G401.6 (cell line): ENCODE measurements at regions not wholly inside any gene's neighbourhood (a gene's known extent, or its start where the extent isn't known, plus 50 kb on each side); places are given as distances from the start of the nearest gene placed in this dataset.
"Not testable (repeated sequence)": the region's sequence is repeated elsewhere in the genome, so short reads cannot be mapped to it uniquely, and the experiment has no call there.

Source experiments
- FAIRE-seq: peaks from 2 replicates; lab custom pipeline; 2012; peaks lifted over from hg19 to GRCh38; lab: Jason Lieb, UNC

DNA sequence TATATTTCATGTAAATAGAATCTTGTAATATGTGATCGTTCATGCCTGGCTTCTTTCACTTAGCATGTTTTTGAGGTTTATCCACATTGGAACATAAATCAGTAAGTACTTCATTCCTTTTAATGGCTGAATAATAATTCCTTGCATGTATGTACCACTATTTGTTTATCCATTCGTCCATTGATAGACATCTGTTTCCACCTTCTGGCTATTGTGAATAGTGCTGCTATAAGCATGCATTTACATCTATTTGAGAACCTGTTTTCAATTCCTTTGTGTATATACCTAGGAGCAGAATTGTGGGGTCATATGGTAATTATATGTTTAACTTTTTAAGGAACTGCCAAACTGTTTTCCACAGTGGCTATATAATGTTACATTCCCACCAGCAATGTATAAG lies 356.7 kb upstream of the DIPK2B start:
- FAIRE-seq: no peak

DNA sequence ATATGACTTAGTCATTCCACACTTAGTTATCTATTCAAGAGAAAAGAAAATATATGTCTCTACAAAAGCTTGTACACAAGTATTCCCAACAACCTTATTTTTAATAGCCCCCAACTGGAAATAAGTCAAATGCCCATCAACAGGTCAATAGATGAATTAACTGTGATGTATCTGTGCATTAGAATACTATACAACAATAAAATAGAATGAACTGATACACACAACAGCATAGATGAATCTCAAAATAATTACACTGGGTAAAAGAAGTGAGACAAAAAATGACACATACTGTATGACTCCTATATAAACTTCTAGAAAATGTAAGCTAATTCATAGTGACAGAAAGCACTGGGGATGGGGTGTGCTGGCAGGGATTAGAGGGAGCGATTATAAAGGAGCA lies 354.1 kb upstream of the DIPK2B start:
- no peak for FAIRE-seq

DNA sequence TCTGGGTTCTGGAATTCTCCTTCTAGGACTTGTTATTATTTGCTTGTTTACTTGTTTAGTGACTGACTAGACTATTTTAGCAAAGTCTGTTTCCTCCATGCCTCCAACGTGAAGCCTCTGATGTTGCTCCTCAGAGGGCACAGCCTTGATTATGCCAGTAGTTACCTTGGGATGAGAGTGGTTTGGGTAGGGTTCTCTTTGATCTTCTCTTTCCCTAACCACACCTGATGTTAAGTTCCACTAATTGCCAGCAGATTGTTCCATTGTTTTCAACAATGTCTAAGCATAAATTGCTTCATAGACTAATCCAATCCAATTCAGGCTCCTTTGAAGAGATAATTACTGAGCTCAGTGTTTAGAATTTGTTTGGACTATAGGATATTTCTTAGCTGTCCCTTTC lies 352.7 kb upstream of the DIPK2B start:
- FAIRE-seq: no peak

DNA sequence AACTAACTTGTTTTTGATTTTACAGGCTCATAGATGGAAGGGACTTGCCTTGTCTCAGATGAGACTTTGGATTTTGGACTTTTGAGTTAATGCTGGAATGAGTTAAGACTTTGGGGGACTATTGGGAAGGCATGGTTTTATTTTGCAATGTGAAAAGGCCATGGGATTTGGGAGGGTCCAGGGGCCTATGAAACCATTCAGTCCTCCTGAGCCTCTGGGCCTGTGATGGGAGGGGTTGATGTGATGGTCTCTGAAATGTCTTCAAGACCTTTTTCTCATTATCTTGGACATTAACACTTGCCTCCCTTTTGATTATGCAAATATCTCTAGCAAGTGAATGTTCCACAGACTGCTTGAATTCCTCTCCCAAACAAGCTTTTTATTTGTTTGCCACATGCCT lies 346.0 kb upstream of the DIPK2B start:
- FAIRE-seq: not testable (repeated sequence)

DNA sequence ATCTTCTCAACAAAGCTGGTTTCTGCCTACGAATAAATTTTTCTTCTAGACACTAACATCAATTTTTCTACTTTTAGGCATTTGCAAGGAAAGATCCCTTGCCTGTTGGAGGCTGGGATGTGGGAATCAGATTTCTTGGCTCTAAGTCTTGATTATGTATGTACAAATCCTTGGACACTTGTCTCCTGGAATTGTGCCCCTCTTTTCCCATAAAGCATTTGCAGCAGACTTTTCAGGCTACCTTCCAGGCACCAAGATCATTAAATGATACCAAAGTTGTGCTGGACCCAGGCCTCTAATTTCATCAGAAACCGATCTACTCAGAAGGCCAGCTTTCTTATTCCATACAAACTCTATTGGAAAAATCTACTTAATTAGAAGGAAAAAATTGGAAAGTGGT lies 339.5 kb upstream of the DIPK2B start:
- no peak for FAIRE-seq

DNA sequence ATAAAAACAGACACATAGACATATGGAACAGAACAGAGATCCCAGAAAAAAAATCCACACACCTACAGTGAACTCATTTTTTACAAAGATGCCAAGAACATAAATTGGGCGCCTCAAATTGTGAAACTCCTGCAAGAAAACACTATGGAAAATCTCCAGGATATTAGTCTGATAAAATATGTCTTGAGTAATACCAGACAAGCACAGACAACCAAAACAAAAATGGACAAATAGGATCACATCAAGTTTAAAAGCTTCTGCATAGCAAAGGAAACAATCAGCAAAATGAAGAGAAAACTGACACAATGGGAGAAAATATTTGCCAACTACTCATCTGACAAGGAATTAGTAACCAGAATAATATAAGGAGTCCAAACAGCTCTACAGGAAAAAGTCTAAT lies 337.3 kb upstream of the DIPK2B start:
- FAIRE-seq: no peak

DNA sequence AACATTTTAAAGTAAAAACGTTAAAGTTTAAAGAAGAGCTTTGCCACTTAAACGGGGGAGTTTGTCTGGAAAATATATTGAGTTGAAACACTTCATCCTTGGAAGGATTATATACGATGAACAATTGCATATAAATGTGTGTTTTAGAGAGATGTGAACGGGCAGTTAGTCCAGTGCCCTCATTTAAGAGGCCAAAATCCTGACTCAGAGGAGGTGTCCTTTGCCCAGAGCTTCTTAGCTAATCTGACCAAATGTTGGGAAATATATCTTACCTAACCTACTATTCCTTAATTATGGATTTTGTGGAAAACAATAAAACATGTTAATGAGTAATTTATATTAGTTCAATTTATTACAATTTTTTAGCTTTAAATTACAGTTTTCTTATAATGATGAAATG lies 327.2 kb upstream of the DIPK2B start:
- no peak for FAIRE-seq

DNA sequence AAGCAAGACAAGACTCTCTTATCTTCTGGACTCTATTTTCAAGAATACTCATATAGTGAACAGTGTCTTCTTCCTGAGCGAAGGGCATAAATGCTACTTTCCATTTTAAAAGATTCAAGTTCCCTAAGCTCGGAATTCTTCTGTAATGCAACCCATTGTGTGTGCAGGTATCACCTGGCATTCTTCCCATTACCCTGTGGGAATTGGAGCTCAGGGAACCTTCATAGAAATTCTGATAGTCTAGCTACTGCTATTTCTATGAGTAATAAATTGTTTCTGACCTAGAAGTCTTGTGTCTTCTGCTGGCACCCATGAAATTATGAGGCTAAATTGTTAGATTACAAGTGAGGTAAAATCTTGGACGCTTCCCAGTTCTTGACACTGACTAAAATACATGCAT lies 324.1 kb upstream of the DIPK2B start:
- no peak for FAIRE-seq

DNA sequence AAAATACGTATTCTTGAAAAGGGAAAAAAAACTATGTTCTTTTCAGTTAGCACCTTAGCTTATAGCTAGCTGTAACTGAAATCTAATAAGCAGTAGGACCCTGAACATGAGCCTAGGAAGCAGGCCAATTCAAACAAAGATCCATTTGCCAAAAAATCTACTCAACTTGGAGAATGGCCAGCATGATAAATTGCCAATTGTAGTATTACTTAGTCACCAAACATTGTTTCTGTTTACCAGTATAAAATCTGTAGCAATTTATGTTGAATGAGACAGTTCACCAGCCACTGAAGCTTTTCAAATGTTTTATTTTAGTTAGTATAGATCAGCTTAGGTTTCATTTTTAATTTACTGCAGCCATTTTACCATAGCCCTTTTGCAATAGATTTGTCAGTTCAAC lies 323.6 kb upstream of the DIPK2B start:
- no peak for FAIRE-seq

DNA sequence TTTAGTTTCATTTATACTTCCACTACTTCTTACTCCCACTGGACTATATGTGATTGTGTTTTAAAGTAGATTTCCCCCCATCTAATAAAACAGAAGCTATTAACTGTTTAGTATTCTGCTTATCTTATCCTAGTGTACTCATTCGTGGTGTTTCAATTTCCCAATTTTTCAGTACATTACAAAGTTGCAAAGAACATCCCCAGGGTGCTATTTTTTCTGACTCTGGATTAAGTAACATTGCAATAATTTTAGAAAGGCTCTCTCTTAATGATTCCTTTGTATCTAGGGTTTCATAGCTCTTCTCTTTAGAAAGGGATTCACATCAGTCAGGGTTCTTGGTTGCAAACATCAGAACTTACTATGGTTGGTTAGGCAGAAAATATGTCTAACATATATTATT lies 317.9 kb upstream of the DIPK2B start:
- no peak for FAIRE-seq

DNA sequence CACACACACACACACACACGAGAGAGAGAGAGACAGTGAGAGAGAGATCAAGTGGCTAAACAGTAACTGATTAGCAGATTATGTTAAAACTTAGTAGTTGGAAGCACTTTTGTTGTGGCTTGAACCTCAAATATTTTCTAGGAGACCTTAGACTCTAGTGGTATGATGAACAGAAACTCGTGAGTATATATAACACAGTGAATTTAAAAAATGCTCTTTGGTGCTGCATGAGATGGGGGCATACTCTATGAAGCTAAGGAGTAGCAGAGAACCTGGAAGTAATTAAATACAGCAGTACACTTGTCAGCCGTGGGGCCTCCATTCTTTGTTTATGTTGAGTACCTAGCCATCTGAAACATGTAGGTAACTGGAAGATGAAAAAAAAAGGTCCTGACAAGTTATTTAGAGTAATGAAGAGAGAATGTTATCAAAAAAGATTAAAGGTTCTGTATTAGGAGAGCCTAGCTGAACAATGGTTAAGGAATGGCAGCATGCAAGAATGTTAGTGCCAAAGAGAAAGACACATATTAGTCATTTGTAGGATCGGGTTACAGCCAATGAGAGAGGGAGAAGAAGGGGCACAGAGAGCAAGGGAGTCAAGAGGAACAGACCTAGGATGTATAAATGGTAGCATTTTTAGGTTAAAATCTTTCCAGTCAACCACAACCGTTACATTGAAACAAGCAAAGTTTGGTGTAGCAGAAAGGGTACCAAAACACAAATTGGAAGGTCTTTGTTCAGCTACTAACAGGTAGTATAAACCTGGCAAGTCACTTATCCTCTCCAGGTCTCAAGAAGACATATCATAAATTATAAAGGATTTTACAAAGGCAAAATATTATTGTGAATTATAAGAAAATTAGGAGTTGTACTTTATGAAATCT lies 316.7 kb upstream of the DIPK2B start:
- peak; percentile 3 for FAIRE-seq

DNA sequence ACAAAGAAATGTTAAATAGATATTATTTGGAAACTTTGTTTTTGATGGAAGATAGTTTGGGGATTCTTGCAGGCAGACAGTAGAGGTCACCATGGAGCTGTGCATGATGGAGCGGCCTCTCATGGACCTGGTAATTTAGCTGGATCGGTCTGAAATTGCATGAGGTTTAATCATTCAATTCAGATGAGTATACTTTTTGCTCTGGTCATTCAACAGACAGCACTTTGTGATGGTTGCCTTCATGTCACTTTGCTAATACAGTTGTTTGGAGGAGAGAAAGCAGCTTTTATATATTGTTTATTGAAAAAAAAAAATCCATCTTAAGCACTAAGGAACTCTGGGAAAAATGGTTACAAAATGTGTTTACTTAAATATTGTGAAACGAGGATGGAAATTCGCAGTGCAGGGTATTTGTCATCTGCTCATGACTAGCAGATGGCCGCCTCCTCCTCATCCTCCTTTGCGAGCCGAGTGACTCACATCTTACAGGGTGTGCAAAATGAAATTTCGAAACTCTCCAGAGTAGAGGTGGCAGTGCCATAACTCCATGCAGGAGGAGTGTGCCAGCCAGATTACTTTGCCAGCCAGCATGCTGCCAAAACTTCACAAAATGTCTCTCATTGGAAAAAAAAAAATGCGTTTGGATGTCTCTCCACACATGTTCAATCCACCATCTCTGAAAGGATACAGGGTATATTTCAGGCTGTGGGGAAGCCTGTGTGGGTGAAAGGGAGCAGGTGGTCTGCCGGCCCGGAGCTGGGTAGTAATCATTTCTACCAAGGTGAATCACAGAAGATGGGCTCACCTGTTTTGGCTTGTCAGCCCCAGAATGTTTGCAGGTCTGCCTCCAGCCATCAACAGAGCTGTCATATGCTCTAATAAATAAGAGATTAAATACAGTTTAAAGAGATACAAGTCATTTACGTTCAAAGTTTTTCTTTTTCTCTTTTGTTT lies 314.9 kb upstream of the DIPK2B start:
- FAIRE-seq: peak; percentile 58

DNA sequence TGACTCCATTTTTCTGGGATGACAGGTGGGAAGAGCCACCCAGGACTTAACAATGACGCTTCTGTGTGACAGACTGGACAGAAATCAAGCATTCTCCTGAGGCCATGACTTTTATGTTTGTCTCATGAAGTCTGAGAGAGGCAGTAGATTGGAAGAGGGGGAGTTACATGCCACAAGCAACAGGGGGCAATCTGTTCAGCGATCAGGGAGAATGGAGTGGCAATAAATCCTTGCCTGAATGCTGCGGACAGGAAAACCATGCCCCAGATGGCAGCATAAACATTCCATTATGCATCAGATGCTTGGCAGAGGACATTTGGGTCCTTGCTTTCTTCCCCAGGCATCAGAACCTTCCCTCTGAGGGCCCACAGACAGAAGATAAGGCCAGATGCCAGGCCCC lies 312.4 kb upstream of the DIPK2B start:
- no peak for FAIRE-seq

DNA sequence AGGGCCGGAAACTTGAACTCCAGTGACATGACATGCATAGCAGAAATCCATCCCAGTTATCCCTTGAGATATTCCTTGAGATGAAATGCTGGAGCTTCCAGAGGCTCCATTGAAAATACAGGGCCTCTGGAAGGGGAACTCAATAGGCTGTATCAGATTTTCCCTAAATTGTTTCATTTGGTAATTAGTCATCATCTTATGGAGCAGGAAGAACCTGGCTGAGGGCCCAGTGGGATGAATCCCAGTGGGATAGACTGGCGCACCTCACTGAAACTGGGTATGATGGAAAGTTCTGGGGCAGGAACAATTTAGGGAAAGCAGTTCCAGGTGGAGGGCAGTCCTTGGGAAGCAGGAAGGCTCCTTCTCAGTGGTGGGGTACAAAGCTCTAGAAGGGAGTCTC lies 307.8 kb upstream of the DIPK2B start:
- FAIRE-seq: no peak

DNA sequence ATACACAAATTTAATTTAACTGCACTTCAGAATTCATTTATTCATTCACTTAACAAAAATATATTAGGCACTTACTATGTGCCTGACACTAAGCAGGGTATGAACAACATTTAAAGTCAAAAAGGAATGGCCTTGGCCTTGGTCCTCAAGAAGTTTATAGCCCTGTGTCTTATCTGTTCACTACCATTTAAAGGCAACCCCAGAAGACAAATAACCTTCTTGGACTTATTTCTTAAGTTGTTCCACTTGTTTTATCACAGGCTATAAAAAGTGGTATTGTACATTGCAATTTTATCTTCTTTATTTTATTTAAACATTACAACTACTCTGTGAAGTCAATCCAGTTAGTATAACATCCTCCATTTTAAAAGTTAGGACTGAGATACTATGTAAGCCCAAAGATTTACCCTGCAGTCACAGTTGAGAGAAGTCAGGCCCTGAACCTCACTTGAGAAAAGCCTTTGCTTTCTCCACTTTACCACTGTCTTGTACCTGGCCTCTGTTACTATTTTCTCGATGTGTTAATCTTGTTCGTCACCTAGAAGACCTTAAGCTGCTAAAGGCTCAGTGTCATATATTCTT lies 305.6 kb upstream of the DIPK2B start:
- FAIRE-seq: no peak

DNA sequence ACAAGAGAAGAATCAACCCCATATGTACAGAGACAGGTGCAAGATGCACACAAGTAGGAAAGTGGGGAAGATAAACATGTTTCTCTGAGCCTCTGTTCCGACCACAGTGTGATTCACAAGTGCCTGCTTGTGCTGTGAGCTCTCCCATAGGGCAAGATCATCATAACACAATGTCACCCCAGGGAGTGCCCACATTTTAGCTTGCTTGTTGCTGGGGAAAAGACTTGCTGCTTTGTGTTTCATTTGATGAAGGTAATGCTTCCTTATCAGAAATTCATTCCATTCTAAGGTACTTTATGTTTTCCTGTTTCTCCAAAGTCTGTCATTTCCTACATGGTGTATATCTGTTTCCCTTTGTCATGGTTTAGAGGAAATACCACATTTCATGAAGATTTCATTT lies 304.5 kb upstream of the DIPK2B start:
- FAIRE-seq: no peak

DNA sequence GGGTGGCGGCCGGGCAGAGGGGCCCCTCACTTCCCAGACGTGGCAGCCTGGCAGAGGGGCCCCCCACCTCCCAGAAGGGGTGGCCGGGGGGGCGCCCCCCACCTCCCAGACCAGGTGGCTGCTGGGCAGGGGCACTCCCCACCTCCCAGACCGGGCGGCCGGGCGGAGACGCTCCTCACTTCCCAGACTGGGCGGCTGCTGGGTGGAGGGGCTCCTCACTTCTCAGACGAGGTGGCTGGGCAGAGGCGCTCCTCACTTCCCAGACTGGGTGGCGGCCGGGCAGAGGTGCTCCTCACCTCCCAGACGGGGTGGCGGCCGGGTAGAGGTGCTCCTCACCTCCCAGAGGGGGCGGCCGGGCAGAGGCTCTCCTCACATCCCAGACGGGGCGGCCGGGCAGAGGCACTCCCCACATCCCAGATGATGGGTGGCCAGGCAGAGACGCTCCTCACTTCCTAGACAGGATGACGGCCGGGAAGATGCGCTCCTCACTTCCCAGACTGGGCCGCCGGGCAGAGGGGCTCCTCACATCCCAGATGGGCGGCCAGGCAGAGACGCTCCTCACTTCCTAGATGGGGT lies 303.2 kb upstream of the DIPK2B start:
- not testable (repeated sequence) for FAIRE-seq

DNA sequence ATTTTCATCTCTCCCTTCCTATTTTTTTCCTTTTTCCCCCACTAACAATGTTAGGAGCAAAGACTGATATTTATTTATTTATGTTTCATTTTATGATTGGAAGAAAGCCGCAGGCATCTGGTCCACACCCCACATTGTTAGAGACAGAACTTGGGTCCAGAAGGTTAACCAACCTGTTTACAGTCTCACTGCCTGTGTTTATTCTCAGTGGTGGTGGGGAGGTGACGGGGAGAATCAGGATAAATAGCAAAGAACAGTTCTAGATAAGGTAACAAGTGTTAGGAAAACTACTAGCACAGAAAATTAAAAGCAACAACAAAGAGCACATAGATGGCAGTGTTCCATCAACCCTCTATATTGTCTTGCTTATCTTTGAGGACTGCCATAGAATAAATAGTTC lies 301.7 kb upstream of the DIPK2B start:
- FAIRE-seq: no peak

DNA sequence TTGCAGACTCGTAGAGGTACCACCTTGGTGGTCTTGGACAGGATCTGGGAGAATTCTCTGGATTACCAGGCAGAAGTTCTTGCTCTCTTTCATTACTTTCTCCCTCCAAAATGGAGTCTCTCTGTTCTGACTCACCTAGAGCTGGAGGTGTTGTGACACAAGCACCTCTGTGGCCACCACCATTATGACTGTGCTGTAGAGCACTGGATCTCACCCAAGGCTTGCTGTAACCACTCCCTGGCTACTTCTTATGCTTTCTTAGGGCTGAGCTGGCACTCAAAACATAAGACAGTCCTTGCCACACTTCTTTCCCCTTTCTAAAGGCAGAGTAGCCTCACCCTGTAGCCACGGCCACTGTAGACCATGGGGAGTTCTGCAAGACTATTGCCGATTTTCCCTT lies 296.6 kb upstream of the DIPK2B start:
- FAIRE-seq: no peak

DNA sequence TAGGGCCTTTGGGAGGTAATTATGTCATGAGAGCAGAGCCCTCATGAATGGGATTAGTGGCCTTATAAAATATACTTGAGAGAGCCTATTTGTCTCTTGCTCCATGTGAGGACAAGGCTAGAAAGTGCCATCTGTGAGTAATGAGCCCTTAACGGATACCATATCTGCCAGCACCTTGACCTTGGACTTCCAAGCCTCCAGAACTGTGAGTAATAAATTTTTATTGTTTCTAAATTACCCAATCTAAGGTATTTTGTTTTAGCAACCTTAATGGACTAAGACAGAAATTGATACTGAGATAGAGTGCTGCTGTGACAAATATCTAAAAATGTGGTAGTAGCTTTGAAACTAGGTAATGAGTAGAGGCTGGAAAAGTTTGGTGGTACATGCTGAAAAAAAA lies 285.0 kb upstream of the DIPK2B start:
- FAIRE-seq: no peak

DNA sequence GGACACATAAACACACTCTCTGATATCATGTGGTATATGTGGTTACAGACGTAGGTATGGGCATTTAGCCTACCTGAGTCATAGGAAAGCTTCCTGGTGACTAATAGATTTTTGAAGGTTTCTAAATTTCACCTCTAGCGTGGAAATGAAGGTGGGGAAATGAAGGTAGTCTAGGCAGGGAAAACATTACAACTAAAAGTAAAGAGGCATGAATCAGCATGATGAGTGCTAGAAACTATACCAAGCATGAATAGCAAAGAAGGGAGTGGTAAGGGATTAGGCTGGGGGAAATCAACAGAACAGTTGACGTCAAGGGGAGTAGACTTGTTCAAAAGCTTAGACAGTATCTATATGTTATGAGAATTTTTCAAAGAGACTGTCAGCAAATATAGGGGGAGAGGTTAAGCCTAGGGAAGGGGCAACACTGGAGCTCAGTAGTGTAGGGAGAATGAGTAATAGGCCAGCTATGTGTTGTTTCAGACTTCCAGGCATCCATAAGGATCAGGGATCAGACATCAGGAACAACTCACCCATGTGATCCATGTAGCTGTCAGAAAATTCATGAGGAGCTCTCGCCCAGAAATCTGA lies 279.3 kb upstream of the DIPK2B start:
- no peak for FAIRE-seq

DNA sequence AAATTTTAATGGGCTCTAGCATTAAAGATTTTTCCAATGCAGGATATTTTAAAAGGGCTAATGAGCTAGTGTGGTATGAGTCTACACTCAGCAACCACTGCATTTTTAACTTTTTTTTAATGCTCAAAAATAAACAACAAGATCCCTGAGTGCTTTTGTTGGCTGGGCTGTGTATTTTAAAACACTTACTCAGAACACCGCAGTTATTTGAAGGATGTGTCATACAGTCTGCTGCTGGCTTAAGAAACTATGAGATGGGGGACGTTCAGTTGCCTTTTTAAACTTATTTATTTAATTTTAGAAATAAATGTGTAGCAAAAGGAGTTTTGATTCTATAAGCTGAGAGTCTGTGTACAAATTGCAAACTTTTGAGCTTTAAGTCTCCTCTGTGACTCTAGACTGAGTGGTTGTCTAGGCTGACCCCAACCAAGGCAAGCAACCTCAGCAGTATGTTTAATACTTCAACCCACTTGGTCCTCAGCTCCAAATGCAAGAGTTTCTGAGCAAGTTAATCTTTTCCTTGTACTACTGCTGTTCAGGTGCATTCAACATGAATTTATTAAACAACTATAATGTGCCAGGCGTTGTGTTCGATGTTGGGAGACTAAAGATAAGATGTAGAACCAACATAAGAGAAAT lies 278.6 kb upstream of the DIPK2B start:
- no peak for FAIRE-seq
